Right lobe of liver (tissue), 6 donors: ENCODE measurements at regions not wholly inside any gene's neighbourhood (a gene's known extent, or its start where the extent isn't known, plus 50 kb on each side); places are given as distances from the start of the nearest gene placed in this dataset.

Source experiments
- ATAC-seq, 4 donors: fragments of 200-7000 bp; cut with Tn5 transposase; one replicate each; pipeline ENCODE4 v1.9.1; 2020; ENCODE audit warnings: mild to moderate bottlenecking in 4 of 4, moderate library complexity in 4 of 4
- DNase-seq, 3 donors: peaks; one replicate each; pipeline ENCODE4 v3.0.0-alpha.2; 2020
- H3K27ac ChIP-seq, 3 donors: fragments of 200-600 bp; one replicate each; pipeline ENCODE4 v1.8.0; 2022
- H3K27me3 ChIP-seq, 2 donors: fragments of 200-600 bp; one replicate each; pipeline ENCODE4 v1.8.0; 2022
- H3K36me3 ChIP-seq, 4 donors: fragments of 200-600 bp; sonication (generic) in 1 of 4; one replicate each; pipeline versions ENCODE4 v1.5.1 to v1.8.0; 2017 to 2022; ENCODE audit warnings: control low read depth in 1 of 4
- H3K4me1 ChIP-seq, 4 donors: fragments of 200-600 bp; sonication (generic) in 1 of 4; one replicate each; pipeline versions ENCODE4 v1.5.1 to v1.8.0; 2017 to 2022; ENCODE audit warnings: control low read depth in 1 of 4
- H3K4me3 ChIP-seq, 3 donors: fragments of 200-600 bp; one replicate each; pipeline ENCODE4 v1.8.0; 2022
- H3K9me3 ChIP-seq, 4 donors: fragments of 200-600 bp; sonication (generic) in 1 of 4; one replicate each; pipeline versions ENCODE4 v1.5.1 to v1.8.0; 2017 to 2022; ENCODE audit warnings: control low read depth in 1 of 4
- POLR2A ChIP-seq: fragments of 450-650 bp; IDR thresholded peaks from one replicate; pipeline ENCODE4 v1.6.1; 2017; ENCODE audit warnings: antibody characterized with exemption, mild to moderate bottlenecking
- WGBS: methylation state at CpG from one replicate; pipeline ENCODE4 v1.1.6; 2018; ENCODE audit warnings: low coverage, low lambda C conversion rate; ENCODE audit not compliant: insufficient coverage; ENCODE audit errors: missing lambda C conversion rate; 5-methylcytosine and 5-hydroxymethylcytosine counted together
- intact Hi-C, 2 donors: fragments of 100-400 bp; cut with DNase I; formaldehyde crosslinking; loops; one replicate each; pipeline versions ENCODE4 v1.11.2 to v1.14.1; 2022
- TF ChIP-seq, protein P1 (sequence below), 4 donors: fragments of 200-600 bp in 3 of 4; fragments of 450-650 bp in 1 of 4; IDR thresholded peaks; one replicate each; pipeline versions ENCODE4 v1.5.1 to v1.8.0; 2016 to 2022; ENCODE audit warnings: antibody characterized with exemption in 4 of 4, mild to moderate bottlenecking in 2 of 4
- donor health status: DM: no; HTN: yes; CAD: no.
- donor health status: DM: no; HTN: no; CAD: no.
- donor health status: DM: no; HTN: no; CAD: no.
- donor health status: DM: no; HTN: yes; CAD: no.
- donor health status: DM: no; HTN: yes; CAD: no.

DNA sequence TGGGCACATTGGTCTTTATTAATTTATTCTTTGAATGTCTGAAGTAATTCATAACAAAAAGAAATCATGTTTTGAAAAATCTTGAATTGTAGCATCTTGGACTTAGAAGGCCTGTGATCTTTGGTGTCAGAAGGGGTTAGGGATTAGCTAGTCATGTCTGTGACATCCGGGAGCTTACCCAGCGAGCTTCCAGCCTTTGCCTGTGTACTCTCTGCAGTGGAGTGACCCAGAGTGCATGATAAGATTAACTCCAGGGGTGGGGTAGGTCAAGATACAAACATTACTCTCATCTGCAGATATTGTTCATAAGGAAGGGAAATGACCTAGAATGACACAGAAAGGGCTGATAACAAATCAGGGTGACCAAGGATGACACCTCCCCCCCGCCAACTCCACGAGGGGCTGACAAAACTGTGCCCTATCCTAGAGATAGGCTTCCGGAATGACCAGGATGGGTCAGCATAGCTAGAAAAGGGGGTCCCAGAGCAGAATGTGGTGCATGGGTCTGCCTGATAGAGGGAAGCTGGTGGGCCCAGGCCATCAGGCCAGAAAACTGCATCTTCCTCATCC lies 56.6 kb upstream of the BLCAP start:
- DNase-seq, result no peak
- peak in 2 of 4 donors; percentile 32 to 59 for ATAC-seq
- Histone ChIP-seq H3K27ac (no peak overlapping the region), H3K4me3 (no peak overlapping the region), H3K27me3 (no peaks in the 10 kb centered on the region), H3K36me3 (no peaks in the 10 kb centered on the region), H3K9me3 (no peaks in the 10 kb centered on the region), H3K4me1 (no peaks in the 10 kb centered on the region)
- WGBS, result 33% methylated on average over 2 of the region's 5 CpGs
- TF ChIP-seq, protein P1, sequence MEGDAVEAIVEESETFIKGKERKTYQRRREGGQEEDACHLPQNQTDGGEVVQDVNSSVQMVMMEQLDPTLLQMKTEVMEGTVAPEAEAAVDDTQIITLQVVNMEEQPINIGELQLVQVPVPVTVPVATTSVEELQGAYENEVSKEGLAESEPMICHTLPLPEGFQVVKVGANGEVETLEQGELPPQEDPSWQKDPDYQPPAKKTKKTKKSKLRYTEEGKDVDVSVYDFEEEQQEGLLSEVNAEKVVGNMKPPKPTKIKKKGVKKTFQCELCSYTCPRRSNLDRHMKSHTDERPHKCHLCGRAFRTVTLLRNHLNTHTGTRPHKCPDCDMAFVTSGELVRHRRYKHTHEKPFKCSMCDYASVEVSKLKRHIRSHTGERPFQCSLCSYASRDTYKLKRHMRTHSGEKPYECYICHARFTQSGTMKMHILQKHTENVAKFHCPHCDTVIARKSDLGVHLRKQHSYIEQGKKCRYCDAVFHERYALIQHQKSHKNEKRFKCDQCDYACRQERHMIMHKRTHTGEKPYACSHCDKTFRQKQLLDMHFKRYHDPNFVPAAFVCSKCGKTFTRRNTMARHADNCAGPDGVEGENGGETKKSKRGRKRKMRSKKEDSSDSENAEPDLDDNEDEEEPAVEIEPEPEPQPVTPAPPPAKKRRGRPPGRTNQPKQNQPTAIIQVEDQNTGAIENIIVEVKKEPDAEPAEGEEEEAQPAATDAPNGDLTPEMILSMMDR (IDR thresholded peaks at IDR 0.05), result no peak
- TF ChIP-seq POLR2A, result no peak
- intact Hi-C loops, result no loop called here

DNA sequence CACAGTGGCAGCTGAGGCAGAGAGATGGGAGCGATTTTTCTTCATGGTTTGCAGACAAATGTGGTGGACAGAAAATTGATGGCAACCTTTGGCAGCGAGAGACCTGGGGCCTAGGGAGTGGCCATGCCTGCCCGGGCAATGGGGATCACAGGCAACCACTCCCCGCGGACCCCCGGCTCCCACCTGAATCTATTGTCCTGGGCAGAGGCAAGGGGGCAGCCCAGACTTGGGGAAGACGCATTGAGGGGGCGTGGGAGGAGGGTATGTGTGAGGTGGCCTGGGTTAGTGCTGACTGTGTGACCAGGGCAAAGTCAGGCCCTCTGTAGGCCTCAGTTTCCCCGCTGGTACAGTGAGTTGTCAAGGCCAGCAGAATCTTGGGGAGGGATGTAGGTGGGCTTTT lies 53.6 kb upstream of the BLCAP start:
- ATAC-seq (no peak), DNase-seq (no peak)
- 60% methylated on average over 2 of the region's 9 CpGs for WGBS
- H3K4me3 ChIP-seq, result no peak overlapping the region
- H3K4me1 ChIP-seq, result no peaks in the 10 kb centered on the region
- no peaks in the 10 kb centered on the region for H3K9me3 ChIP-seq
- intact Hi-C loops, result no loop called here
- no peaks in the 10 kb centered on the region for H3K36me3 ChIP-seq
- H3K27me3 ChIP-seq, result no peaks in the 10 kb centered on the region
- TF ChIP-seq, protein P1 (IDR thresholded peaks at IDR 0.05), result no peak
- TF ChIP-seq POLR2A, result no peak
- H3K27ac ChIP-seq, result no peak overlapping the region

DNA sequence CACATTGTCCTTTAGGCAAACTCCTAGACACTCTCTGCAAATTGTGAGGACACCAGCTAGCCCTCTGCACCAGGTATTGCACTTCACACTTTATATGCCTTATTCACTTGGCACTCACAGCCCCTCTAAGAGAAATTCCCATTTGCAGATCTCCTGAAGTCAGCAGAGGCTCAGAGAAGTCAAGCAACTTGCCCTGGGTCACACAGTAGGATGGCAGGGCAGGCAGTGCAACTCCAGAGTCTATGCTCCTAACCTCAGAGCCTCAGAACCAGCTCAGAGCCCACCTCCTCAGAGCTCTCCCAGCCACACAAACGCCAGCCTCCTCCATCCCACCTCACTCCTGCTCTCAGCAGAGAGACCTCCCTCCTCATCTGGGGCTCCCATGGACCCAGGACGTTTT lies 52.4 kb upstream of the BLCAP start:
- ATAC-seq, result no peak
- 6% methylated on average over 2 of the region's 2 CpGs for WGBS
- intact Hi-C loops, result no loop called here

DNA sequence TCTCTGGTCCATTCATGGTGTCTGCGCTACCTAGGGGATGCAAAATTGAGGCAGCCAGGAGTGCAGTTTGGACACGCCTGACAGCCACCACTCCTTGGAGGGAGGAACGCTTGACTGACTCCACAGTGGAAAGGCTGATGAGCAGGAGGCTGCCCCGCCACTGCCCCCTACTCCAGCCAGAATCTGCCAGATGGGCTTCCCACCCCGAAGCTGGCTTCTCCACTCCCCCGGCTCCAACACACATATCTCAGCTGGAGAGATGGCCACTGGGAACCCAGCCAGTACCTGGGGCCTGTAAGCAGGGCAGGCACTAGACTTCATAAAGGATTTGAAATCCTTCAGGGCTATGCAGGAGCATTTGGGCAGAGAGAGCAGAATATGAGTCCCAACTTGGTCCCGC lies 51.4 kb upstream of the BLCAP start:
- no peaks in the 10 kb centered on the region for H3K4me1 ChIP-seq
- no peak for TF ChIP-seq POLR2A
- TF ChIP-seq, protein P1 (IDR thresholded peaks at IDR 0.05), result no peak
- DNase-seq, result no peak
- H3K27ac ChIP-seq, result no peak overlapping the region
- intact Hi-C loops, result no loop called here
- H3K36me3 ChIP-seq, result no peaks in the 10 kb centered on the region
- WGBS, result 32% methylated on average over 2 of the region's 7 CpGs
- no peak for ATAC-seq
- no peak overlapping the region for H3K4me3 ChIP-seq
- H3K27me3 ChIP-seq, result no peaks in the 10 kb centered on the region
- no peaks in the 10 kb centered on the region for H3K9me3 ChIP-seq

More for the DNA sequence above, 52.4 kb upstream of the BLCAP start:
- H3K36me3 ChIP-seq, result no peaks in the 10 kb centered on the region
- TF ChIP-seq POLR2A, result no peak
- TF ChIP-seq, protein P1 (IDR thresholded peaks at IDR 0.05), result no peak
- no peaks in the 10 kb centered on the region for H3K4me1 ChIP-seq
- H3K4me3 ChIP-seq, result no peak overlapping the region
- H3K9me3 ChIP-seq, result no peaks in the 10 kb centered on the region
- no peak overlapping the region for H3K27ac ChIP-seq
- no peak for DNase-seq
- H3K27me3 ChIP-seq, result no peaks in the 10 kb centered on the region

DNA sequence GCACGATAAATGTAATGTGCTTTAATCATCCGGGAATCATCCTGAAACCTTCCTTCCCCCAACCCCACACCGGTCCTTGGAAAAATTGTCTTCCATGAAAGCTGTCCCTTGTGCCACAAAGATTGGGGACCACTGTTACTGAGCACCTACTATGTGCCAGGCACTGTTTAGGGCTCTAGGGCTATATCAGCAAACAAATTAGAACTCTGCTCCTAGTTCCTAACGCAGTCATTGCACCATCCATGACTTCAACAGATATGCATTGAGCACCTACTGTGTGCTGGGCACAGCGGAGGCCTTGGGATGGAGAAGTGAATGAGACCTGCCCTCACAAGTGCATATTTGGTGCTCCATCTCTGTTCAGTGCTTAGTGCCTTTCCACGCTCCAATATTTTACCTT lies 50.3 kb upstream of the BLCAP start:
- H3K4me3 ChIP-seq, result no peak overlapping the region
- H3K36me3 ChIP-seq, result no peaks in the 10 kb centered on the region
- no peak overlapping the region for H3K27ac ChIP-seq
- WGBS, result 81% methylated on average over 4 of the region's 6 CpGs
- H3K4me1 ChIP-seq, result no peaks in the 10 kb centered on the region
- H3K27me3 ChIP-seq, result no peaks in the 10 kb centered on the region
- no peaks in the 10 kb centered on the region for H3K9me3 ChIP-seq
- TF ChIP-seq, protein P1 (IDR thresholded peaks at IDR 0.05), result no peak
- no peak for TF ChIP-seq POLR2A
- DNase-seq (no peak), ATAC-seq (no peak)
- intact Hi-C loops, result no loop called here
